GM18868 (cell line): ENCODE measurements at regions not wholly inside any gene's neighbourhood (a gene's known extent, or its start where the extent isn't known, plus 50 kb on each side); places are given as distances from the start of the nearest gene placed in this dataset.

Experiments
- ATAC-seq: cut with Tn5 transposase; IDR thresholded peaks from one replicate; pipeline ENCODE4 v1.9.1; 2021; ENCODE audit warnings: mild to moderate bottlenecking, moderate library complexity; ENCODE audit not compliant: unreplicated experiment

DNA sequence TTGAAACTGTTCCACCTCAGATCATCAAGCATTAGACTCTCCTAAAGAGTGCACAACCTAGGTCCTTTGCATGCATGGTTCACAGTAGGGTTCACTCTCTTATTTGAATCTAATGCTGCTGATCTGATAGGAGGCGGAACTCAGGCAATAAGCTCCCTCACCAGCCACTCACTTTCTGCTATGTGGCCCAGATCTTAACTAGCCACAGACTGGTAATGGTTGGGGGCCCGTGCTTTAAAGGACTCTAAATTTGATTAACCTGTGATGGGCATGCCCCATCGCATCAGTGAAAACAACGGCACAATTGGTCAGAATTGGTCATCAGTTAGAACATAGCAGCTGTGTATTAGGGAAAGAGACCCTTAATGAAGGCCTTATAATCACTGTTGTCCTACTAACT lies 753.7 kb upstream of the SORCS1 start:
- ATAC-seq, result no peak

DNA sequence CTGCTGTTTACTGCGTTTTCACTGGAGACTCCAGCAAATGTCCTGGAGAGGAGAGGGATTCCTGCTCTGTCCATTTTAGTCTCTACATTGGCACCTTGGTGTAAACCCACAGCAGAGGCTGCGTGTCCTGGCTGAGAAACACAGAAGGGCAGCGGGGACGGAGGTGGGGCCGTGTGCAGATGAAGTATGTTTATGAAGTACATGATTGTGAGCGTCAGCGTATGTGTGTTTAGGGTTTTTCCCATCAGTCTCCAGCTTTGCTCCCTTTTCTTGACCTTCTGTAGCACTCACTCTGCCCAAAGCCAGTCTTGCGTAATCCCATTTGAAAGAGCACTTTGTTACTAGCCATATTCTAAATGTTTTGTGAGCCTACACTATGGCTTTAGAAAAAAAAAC lies 750.7 kb upstream of the SORCS1 start:
- ATAC-seq, result no peak

DNA sequence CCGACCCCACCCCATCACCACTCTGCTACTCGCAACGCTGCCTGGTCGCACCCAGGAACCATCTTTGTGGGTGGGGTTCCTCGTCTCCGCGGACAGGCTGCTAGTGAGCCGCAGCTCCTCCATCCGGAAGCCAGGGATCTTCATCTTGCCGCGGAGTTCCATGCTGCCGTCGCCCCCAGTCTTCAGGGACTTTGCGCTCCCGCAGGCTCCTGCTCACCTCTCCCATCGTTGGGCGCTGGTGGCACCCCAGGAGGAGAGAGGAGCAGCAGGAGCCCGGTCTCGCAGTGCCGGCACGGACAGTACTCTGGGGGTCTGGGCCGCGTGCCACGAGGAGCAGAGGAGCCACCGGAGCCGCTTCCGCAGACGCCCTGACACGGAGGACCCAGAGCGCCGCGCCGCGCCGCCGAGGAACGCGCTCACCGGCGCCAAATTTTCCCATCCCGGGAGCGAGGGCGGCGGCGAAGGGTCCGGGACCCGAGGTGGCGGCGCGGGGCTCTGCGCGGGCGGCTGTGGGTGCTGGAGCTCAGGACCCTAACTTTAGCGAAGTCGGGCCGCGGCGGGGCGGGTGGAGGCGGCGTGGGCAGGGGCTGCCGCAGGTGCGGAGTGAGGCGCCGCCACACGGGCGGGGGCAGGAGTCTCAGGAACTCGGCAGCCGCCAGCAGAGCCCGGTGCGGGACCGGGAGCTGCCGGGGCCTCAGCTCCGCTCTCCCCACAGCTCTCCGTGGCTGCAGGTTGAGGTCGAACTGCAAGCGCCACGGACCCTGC lies 750.1 kb upstream of the SORCS1 start:
- ATAC-seq, result no peak

- ATAC-seq, result no peak
Observed at GRCh38 chr10:107913317-107914294, 749.1 kb upstream of the SORCS1 start.

DNA sequence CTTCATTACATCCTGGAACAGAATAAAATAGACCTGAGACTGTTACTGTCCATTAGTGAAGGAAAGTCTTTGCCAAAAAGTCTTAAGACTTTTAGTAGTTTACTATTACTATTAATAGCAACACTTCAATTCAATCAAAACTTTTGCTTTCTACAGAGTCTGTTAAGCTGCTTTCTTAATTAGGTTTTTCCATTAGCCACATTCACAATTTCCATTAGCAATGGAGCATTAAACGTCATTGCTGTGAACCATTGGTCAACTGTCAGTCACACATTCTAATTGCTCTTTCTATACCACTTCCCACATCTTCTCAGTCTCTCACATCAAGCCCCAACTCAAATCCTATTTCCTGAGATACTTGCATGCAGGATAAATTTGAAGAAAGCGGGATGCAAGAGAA lies 736.6 kb upstream of the SORCS1 start:
- ATAC-seq, result no peak

- no peak for ATAC-seq
Observed at GRCh38 chr10:107900131-107900530, 735.6 kb upstream of the SORCS1 start.

DNA sequence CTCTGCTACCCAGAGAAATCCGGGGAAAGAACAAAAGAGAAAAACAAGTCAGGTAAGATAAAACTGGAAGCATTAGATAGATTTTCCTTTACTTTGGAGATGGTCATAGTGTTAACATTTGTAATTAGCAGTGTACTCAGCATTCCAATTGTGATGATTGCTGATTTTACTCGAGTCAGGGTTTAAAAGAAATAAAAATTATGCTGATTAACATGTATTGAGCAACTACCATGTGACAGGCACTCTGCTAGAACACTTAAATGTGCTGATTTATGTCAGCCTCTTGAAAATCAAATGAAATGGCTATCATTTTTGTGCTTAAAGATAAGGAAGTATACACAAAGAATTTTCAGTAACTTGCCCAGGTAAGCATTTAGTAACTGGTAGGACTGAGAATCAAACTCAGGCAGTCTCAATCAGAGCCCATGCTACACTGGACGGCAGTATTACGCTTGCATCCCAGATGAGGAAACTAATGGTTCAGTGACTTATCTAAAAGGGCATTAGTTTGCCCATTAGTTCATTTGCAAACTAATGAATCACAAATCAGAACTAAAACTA lies 735.1 kb upstream of the SORCS1 start:
- ATAC-seq, result no peak

GRCh38 chr10:107899075-107899474 lies 734.6 kb upstream of the SORCS1 start:
- no peak for ATAC-seq

- no peak for ATAC-seq
Observed at GRCh38 chr10:107898392-107898791, 733.9 kb upstream of the SORCS1 start.

DNA sequence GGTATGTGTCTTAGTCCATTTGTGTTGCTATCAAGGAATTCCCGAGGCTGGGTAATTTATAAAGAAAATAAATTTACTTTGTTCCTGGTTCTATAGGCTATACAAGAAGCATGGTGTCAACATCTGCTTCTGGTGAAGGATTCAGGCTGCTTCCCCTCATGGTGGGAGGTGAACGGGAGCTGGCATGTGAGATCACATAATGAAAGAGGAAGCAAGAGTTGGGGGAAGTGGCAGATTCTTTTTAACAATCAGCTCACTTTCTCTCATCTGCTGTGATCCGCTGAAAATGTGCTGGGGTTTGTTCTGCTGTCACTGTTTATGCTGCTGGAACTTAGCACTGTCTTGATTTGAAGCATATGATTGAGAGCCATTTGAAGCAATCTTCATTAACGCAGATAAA lies 730.0 kb upstream of the SORCS1 start:
- peak; percentile 72 for ATAC-seq

DNA sequence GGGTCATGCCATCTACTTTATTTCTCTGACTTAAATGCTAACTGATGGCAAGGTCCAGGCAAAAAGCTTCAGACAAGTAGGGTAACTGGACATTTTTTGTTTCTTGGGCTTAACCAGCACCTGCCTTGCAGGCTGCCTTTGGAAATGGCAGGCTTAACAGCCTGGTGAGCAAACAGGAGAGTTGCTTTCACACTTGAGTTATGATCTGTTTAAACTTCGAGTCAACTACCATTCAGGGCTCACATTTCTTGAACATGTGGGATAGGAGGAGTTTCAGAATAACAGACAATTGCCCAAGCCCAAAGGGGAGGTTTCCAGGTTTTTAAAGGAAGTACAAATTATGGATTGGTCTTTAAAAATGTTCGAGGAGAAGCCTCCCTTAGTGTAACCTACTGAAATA lies 724.6 kb upstream of the SORCS1 start:
- ATAC-seq, result no peak

- no peak for ATAC-seq
Observed at GRCh38 chr10:107880185-107880584, 715.7 kb upstream of the SORCS1 start.

DNA sequence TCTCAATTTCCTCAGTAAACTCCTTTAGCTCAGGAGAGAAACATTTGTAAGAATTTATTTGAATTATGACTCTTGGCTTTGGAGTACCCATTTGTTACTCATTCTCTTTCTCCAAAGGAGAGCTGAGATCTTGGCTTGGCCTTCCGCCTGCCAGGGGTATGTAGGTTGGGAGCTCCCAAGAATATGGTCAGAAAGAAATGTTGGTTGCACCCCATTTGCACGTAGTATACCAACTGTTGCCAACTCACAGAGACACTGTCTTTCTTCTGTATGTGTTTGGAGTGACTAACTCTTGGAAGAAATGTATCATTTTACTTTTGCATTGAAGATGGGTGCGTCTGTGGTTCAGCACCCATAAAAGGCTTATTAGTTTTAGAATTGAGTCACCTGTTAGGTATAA lies 708.5 kb upstream of the SORCS1 start:
- ATAC-seq, result no peak

- ATAC-seq, result no peak
Observed at GRCh38 chr10:107865691-107866090, 701.2 kb upstream of the SORCS1 start.

DNA sequence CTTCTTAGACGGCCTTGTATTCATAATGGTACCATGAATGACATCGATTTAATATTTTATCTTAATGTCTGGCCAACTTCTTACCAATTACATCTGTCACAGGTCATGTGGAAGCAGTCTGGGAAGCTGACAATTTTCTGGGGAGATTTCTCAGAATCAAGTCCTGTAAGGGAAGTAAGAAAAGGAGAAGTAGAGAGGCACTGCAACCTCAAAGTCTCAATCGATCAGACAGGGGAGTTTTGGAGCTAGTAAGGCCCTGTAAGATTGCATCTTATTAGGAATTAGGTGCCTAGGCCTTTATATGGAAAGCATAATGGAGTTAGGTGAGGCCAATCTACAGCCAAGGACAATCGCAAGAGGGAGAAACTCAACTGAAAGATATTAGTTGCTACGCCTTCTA lies 694.6 kb upstream of the SORCS1 start:
- no peak for ATAC-seq

- no peak for ATAC-seq
Observed at GRCh38 chr10:107856047-107856315, 691.5 kb upstream of the SORCS1 start.

GRCh38 chr10:107855301-107856046 lies 691.0 kb upstream of the SORCS1 start:
- no peak for ATAC-seq

DNA sequence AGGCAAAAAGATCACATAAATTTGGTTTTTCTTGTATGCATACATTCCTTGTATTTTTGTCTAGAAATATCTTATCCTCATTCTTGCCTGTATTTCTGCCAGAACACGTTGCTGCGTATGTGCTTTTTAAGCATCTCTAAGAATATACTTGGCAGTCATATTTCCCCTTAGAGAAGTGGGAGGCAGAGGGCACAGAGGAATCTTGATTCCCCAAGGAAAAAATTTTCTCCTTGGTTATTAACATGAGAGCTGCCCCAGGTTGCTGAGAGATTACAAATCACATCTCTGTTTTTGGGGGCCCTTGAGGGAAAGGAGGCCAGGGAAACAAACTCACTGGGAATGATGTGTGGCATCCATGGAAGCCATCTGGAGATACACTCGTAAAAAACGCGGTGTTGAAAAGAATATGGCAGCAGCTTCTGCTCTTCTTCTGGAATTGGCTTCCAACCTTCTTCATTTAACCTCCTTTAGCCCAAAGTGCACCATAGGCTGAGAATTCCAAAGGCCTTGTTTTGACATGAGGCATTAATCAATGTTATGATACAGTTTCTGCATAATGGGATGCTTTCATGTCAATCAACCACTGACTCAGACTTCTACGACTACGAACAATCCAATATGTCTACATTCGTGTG lies 684.3 kb upstream of the SORCS1 start:
- no peak for ATAC-seq

DNA sequence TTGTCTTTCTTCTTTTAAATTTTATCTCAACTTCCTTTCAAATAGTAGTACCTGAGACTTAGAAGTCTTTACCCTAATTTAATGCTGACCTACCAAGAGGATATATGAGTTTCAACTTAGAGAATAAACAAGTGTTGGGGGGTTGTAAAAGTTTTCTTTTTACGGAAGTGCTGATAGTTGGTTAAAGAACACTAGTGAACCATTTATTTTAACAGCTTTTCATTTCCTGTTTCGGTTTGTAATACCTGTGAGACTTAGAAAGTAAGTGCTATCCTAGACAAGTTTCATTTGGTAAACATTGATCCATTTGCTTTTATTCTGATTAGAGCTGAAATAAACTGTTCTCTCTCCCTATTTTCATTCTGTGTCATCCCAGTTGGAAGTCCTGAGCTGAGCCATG lies 683.1 kb upstream of the SORCS1 start:
- ATAC-seq, result peak; percentile 89

DNA sequence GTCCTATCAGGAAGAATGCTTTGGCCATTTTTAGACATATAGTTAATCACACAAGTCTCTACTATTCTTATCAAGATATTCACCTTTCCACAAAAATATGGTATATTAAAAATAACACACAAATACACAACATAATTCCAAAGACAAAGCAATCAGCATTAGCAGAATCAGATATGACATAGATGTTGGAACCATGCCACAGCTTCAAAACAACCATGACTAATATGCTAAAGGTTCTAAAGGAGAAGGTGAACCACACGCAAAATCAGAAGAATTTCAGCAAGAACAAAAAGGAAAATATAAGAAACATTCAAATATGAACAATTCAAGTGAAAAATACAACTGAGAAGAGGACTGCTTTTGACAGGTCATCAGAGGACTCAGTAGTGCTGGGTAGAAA lies 670.2 kb upstream of the SORCS1 start:
- ATAC-seq, result no peak

- no peak for ATAC-seq
Observed at GRCh38 chr10:107831772-107832171, 667.3 kb upstream of the SORCS1 start.
